ENCODE measurements at regions not wholly inside any gene's neighbourhood (a gene's known extent, or its start where the extent isn't known, plus 50 kb on each side); places are given as distances from the start of the nearest gene placed in this dataset.

GRCh38 chr2:125169022-125169763 is 1144.1 kb downstream of the CNTNAP5 start:
- DNase-seq: no peak
- TF ChIP-seq CTCF (IDR thresholded peaks at IDR 0.05; ENCODE audit: low read length) (no peak), EZH2phosphoT487 (IDR thresholded peaks at IDR 0.05; ENCODE audit: low read length) (no peak), EZH2 (optimal IDR thresholded peaks at IDR 0.05; ENCODE audit: low read depth, low read length) (no peak)
- no peaks in the 10 kb centered on the region for H3K9me2 ChIP-seq (replicated peaks; ENCODE audit: insufficient read depth, low read length)
- no peaks in the 10 kb centered on the region for H3K79me2 ChIP-seq (ENCODE audit: low read length)
- H3K9ac ChIP-seq (ENCODE audit: low read length): no peak overlapping the region
- H4K20me1 ChIP-seq (ENCODE audit: insufficient read depth, low read length): no peaks in the 10 kb centered on the region
- H3K4me3 ChIP-seq (ENCODE audit: low read length): no peak overlapping the region
- H3K9me3 ChIP-seq (replicated peaks; ENCODE audit: insufficient read depth, low read length): no peaks in the 10 kb centered on the region
- H3K27ac ChIP-seq (ENCODE audit: low read length): no peak overlapping the region
- H3K27me3 ChIP-seq (replicated peaks; ENCODE audit: insufficient read depth, low read length): no peaks in the 10 kb centered on the region
- H3K4me1 ChIP-seq (ENCODE audit: low read length): no peaks in the 10 kb centered on the region
- no peaks in the 10 kb centered on the region for H3F3A ChIP-seq (ENCODE audit: insufficient read depth, low read length)
- no peak overlapping the region for H3K4me2 ChIP-seq (ENCODE audit: low read depth, low read length)
- no peaks in the 10 kb centered on the region for H3K36me3 ChIP-seq (replicated peaks; ENCODE audit: insufficient read depth, low read length)
- no peak overlapping the region for H2AFZ ChIP-seq (ENCODE audit: low read length)

DNA sequence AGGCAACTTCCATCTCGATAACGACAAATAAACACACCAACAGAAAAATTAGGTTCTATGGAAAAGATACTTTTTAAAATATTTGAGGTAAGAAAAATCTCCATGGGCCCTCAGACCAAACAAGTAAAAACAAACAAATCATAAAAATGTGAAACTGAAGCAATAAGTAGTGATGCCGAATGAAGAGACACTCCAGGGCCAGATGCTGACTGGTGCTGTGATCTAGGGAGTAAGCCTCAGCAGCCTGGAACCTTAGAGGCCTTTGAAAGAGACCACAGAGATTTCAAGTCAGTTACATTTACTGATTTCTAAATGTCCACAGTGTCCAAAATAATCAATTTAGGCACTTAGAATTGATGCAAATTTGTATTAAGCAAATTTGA is 1144.7 kb downstream of the CNTNAP5 start:
- H2AFZ ChIP-seq (ENCODE audit: low read length): no peak overlapping the region
- no peaks in the 10 kb centered on the region for H3K36me3 ChIP-seq (replicated peaks; ENCODE audit: insufficient read depth, low read length)
- H3K4me1 ChIP-seq (ENCODE audit: low read length): no peaks in the 10 kb centered on the region
- no peaks in the 10 kb centered on the region for H4K20me1 ChIP-seq (ENCODE audit: insufficient read depth, low read length)
- H3K27ac ChIP-seq (ENCODE audit: low read length): no peak overlapping the region
- no peak overlapping the region for H3K9ac ChIP-seq (ENCODE audit: low read length)
- no peaks in the 10 kb centered on the region for H3K9me3 ChIP-seq (replicated peaks; ENCODE audit: insufficient read depth, low read length)
- H3K4me3 ChIP-seq (ENCODE audit: low read length): no peak overlapping the region
- H3K27me3 ChIP-seq (replicated peaks; ENCODE audit: insufficient read depth, low read length): no peaks in the 10 kb centered on the region
- TF ChIP-seq EZH2phosphoT487 (IDR thresholded peaks at IDR 0.05; ENCODE audit: low read length) (no peak), EZH2 (optimal IDR thresholded peaks at IDR 0.05; ENCODE audit: low read depth, low read length) (no peak), CTCF (IDR thresholded peaks at IDR 0.05; ENCODE audit: low read length) (no peak)
- H3K9me2 ChIP-seq (replicated peaks; ENCODE audit: insufficient read depth, low read length): no peaks in the 10 kb centered on the region
- H3K79me2 ChIP-seq (ENCODE audit: low read length): no peaks in the 10 kb centered on the region
- H3F3A ChIP-seq (ENCODE audit: insufficient read depth, low read length): no peaks in the 10 kb centered on the region
- no peak for DNase-seq
- no peak overlapping the region for H3K4me2 ChIP-seq (ENCODE audit: low read depth, low read length)

DNA sequence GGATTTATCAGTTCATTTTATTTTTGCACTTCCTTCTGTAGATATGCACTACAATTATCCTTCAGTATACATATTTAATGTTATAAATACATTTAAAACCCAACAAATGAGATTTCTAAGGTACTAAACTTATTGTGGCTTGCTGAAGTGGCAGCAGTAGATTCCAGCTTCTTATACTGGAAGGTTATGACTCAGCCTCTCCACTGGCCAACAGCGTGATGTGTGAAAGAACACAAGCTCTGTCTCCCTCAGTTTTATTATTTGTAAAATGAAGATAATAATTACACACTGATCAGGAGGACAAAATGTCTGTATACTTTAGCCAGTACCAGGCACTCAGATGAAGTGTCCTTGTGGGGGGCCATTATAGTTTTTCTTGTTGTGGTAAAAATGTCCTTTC is 1147.1 kb downstream of the CNTNAP5 start:
- TF ChIP-seq EZH2phosphoT487 (IDR thresholded peaks at IDR 0.05; ENCODE audit: low read length) (no peak), EZH2 (optimal IDR thresholded peaks at IDR 0.05; ENCODE audit: low read depth, low read length) (no peak), CTCF (IDR thresholded peaks at IDR 0.05; ENCODE audit: low read length) (no peak)
- no peak overlapping the region for H3K4me2 ChIP-seq (ENCODE audit: low read depth, low read length)
- no peaks in the 10 kb centered on the region for H3K4me1 ChIP-seq (ENCODE audit: low read length)
- H3K27ac ChIP-seq (ENCODE audit: low read length): no peak overlapping the region
- H3K36me3 ChIP-seq (replicated peaks; ENCODE audit: insufficient read depth, low read length): no peaks in the 10 kb centered on the region
- DNase-seq: no peak
- H2AFZ ChIP-seq (ENCODE audit: low read length): no peak overlapping the region
- H3K9me2 ChIP-seq (replicated peaks; ENCODE audit: insufficient read depth, low read length): no peaks in the 10 kb centered on the region
- no peaks in the 10 kb centered on the region for H3F3A ChIP-seq (ENCODE audit: insufficient read depth, low read length)
- no peak overlapping the region for H3K4me3 ChIP-seq (ENCODE audit: low read length)
- H3K9ac ChIP-seq (ENCODE audit: low read length): no peak overlapping the region
- no peaks in the 10 kb centered on the region for H4K20me1 ChIP-seq (ENCODE audit: insufficient read depth, low read length)
- H3K79me2 ChIP-seq (ENCODE audit: low read length): no peaks in the 10 kb centered on the region
- no peaks in the 10 kb centered on the region for H3K27me3 ChIP-seq (replicated peaks; ENCODE audit: insufficient read depth, low read length)
- H3K9me3 ChIP-seq (replicated peaks; ENCODE audit: insufficient read depth, low read length): no peaks in the 10 kb centered on the region
